ENCODE measurements at regions not wholly inside any gene's neighbourhood (a gene's known extent, or its start where the extent isn't known, plus 50 kb on each side); places are given as distances from the start of the nearest gene placed in this dataset.

DNA sequence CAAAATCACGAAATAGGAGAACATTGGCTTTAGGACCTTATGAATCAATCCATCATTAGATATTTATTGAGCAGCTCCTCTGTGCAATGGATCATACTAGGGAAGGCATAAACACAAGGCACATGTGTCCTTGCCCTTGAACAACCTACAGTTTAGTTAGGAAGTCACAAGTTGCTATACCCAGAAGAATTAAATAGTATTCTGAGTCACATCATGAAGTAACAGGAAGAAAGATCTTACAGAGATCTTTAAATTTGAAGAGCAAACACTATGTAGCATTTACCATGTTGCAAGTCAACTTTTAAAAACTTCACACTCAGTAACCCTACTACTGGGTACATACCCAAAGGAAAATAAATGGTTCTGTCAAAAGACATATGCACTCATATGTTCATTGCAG is 355.2 kb upstream of the SLC14A2 start:
- no peaks in the 10 kb centered on the region for H3K36me3 ChIP-seq (ENCODE audit: control insufficient read depth, insufficient read depth, low read length)
- H3K4me3 ChIP-seq (ENCODE audit: extremely low read depth, insufficient read depth, low read length, poor library complexity, severe bottlenecking), result no peak overlapping the region
- no peak overlapping the region for H3K27ac ChIP-seq (ENCODE audit: low read depth, low read length, severe bottlenecking)
- 86% methylated on average over 1 of the region's 1 CpG; no CpG with 5 or more reads in 1 of the 2 experiments for WGBS, 2 experiments (ENCODE audit: insufficient coverage in 2 of 2)
- H3K4me1 ChIP-seq (ENCODE audit: control insufficient read depth, insufficient read depth, low read length, poor library complexity, severe bottlenecking), result peaks cover 3% of the 10 kb centered on the region
- H3K9me3 ChIP-seq (ENCODE audit: control insufficient read depth, low read length), result no peaks in the 10 kb centered on the region

GRCh38 chr18:45266023-45266422 is 349.3 kb upstream of the SLC14A2 start:
- Histone ChIP-seq H3K9me3 (ENCODE audit: control insufficient read depth, low read length) (no peaks in the 10 kb centered on the region), H3K4me1 (ENCODE audit: control insufficient read depth, insufficient read depth, low read length, poor library complexity, severe bottlenecking) (no peaks in the 10 kb centered on the region), H3K27ac (ENCODE audit: low read depth, low read length, severe bottlenecking) (no peak overlapping the region), H3K36me3 (ENCODE audit: control insufficient read depth, insufficient read depth, low read length) (no peaks in the 10 kb centered on the region), H3K4me3 (ENCODE audit: extremely low read depth, insufficient read depth, low read length, poor library complexity, severe bottlenecking) (no peak overlapping the region)
- WGBS, 2 experiments (ENCODE audit: insufficient coverage in 2 of 2), result no CpG with 5 or more reads among the region's 3 CpGs

GRCh38 chr18:45267622-45268021 is 347.7 kb upstream of the SLC14A2 start:
- WGBS, 2 experiments (ENCODE audit: insufficient coverage in 2 of 2), result no CpG with 5 or more reads among the region's 1 CpG
- Histone ChIP-seq H3K4me3 (ENCODE audit: extremely low read depth, insufficient read depth, low read length, poor library complexity, severe bottlenecking) (no peak overlapping the region), H3K36me3 (ENCODE audit: control insufficient read depth, insufficient read depth, low read length) (no peaks in the 10 kb centered on the region), H3K4me1 (ENCODE audit: control insufficient read depth, insufficient read depth, low read length, poor library complexity, severe bottlenecking) (no peaks in the 10 kb centered on the region), H3K27ac (ENCODE audit: low read depth, low read length, severe bottlenecking) (no peak overlapping the region), H3K9me3 (ENCODE audit: control insufficient read depth, low read length) (no peaks in the 10 kb centered on the region)

DNA sequence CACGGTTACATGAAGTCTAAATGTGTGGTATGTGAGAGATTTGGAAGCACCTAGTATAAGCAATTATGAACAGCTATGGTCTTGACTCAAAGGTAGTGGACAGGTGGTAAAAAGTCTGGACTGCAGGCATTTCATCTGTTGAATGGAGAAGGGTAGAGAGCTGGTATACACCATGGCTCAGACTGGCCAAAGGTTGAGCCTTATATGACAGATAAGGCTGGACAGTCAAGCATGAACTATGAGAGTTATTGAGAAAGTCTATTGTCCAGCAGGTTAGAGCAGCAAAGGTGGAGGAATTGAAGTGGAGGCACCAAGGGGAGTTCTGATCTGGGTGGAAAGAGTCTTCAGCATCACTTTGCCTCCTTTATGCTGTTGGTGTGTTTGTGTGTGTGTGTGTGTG is 346.7 kb upstream of the SLC14A2 start:
- Histone ChIP-seq H3K4me1 (ENCODE audit: control insufficient read depth, insufficient read depth, low read length, poor library complexity, severe bottlenecking) (no peaks in the 10 kb centered on the region), H3K27ac (ENCODE audit: low read depth, low read length, severe bottlenecking) (no peak overlapping the region), H3K4me3 (ENCODE audit: extremely low read depth, insufficient read depth, low read length, poor library complexity, severe bottlenecking) (no peak overlapping the region), H3K36me3 (ENCODE audit: control insufficient read depth, insufficient read depth, low read length) (no peaks in the 10 kb centered on the region), H3K9me3 (ENCODE audit: control insufficient read depth, low read length) (no peaks in the 10 kb centered on the region)
- no CpG with 5 or more reads among the region's 1 CpG for WGBS, 2 experiments (ENCODE audit: insufficient coverage in 2 of 2)

- peaks cover 2% of the 10 kb centered on the region for H3K9me3 ChIP-seq (ENCODE audit: control insufficient read depth, low read length)
- no peak overlapping the region for H3K4me3 ChIP-seq (ENCODE audit: extremely low read depth, insufficient read depth, low read length, poor library complexity, severe bottlenecking)
- no peaks in the 10 kb centered on the region for H3K36me3 ChIP-seq (ENCODE audit: control insufficient read depth, insufficient read depth, low read length)
These were observed 344.9 kb upstream of the SLC14A2 start for GRCh38 chr18:45270289-45270771.

GRCh38 chr18:45274026-45274425 is 341.2 kb upstream of the SLC14A2 start:
- H3K36me3 ChIP-seq (ENCODE audit: control insufficient read depth, insufficient read depth, low read length), result no peaks in the 10 kb centered on the region
- H3K4me3 ChIP-seq (ENCODE audit: extremely low read depth, insufficient read depth, low read length, poor library complexity, severe bottlenecking), result no peak overlapping the region
- no peaks in the 10 kb centered on the region for H3K4me1 ChIP-seq (ENCODE audit: control insufficient read depth, insufficient read depth, low read length, poor library complexity, severe bottlenecking)
- WGBS, 2 experiments (ENCODE audit: insufficient coverage in 2 of 2), result no CpG with 5 or more reads among the region's 1 CpG
- no peak overlapping the region for H3K27ac ChIP-seq (ENCODE audit: low read depth, low read length, severe bottlenecking)
- H3K9me3 ChIP-seq (ENCODE audit: control insufficient read depth, low read length), result peaks cover 4% of the 10 kb centered on the region

More at GRCh38 chr18:45270289-45270771, 344.9 kb upstream of the SLC14A2 start:
- no peaks in the 10 kb centered on the region for H3K4me1 ChIP-seq (ENCODE audit: control insufficient read depth, insufficient read depth, low read length, poor library complexity, severe bottlenecking)
- no peak overlapping the region for H3K27ac ChIP-seq (ENCODE audit: low read depth, low read length, severe bottlenecking)

- Histone ChIP-seq H3K9me3 (ENCODE audit: control insufficient read depth, low read length) (peaks cover 4% of the 10 kb centered on the region), H3K4me1 (ENCODE audit: control insufficient read depth, insufficient read depth, low read length, poor library complexity, severe bottlenecking) (no peaks in the 10 kb centered on the region), H3K36me3 (ENCODE audit: control insufficient read depth, insufficient read depth, low read length) (no peaks in the 10 kb centered on the region), H3K4me3 (ENCODE audit: extremely low read depth, insufficient read depth, low read length, poor library complexity, severe bottlenecking) (no peak overlapping the region), H3K27ac (ENCODE audit: low read depth, low read length, severe bottlenecking) (no peak overlapping the region)
- WGBS, 2 experiments (ENCODE audit: insufficient coverage in 2 of 2), result 80 to 89% methylated on average over 2 of the region's 5 CpGs
These were observed 339.7 kb upstream of the SLC14A2 start for GRCh38 chr18:45275367-45276113.

- H3K4me1 ChIP-seq (ENCODE audit: control insufficient read depth, insufficient read depth, low read length, poor library complexity, severe bottlenecking), result no peaks in the 10 kb centered on the region
- no peak overlapping the region for H3K4me3 ChIP-seq (ENCODE audit: extremely low read depth, insufficient read depth, low read length, poor library complexity, severe bottlenecking)
- peaks cover 4% of the 10 kb centered on the region for H3K9me3 ChIP-seq (ENCODE audit: control insufficient read depth, low read length)
- 100% methylated on average over 1 of the region's 3 CpGs for WGBS, 2 experiments (ENCODE audit: insufficient coverage in 2 of 2)
- H3K27ac ChIP-seq (ENCODE audit: low read depth, low read length, severe bottlenecking), result no peak overlapping the region
- no peaks in the 10 kb centered on the region for H3K36me3 ChIP-seq (ENCODE audit: control insufficient read depth, insufficient read depth, low read length)
These were observed 338.4 kb upstream of the SLC14A2 start for GRCh38 chr18:45276878-45277277.

DNA sequence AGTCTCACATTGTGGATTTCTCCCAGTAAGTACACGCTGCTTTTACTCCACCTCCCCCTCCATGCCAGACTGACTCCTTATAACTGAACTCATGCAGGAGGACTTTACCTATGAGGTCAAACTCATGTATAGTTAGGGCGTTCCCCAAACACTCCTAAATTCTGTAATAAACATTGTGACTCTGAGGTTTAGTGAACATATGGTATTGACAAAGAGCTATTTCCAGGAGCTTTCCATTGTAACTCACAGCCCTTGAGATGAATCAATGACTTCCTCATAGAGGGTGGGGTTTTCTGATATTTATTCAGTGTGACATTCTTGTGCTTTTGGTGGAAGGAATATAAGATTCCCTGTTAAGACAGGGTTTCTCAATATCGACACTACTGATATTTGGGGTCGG is 337.4 kb upstream of the SLC14A2 start:
- Histone ChIP-seq H3K27ac (ENCODE audit: low read depth, low read length, severe bottlenecking) (no peak overlapping the region), H3K4me3 (ENCODE audit: extremely low read depth, insufficient read depth, low read length, poor library complexity, severe bottlenecking) (no peak overlapping the region), H3K4me1 (ENCODE audit: control insufficient read depth, insufficient read depth, low read length, poor library complexity, severe bottlenecking) (no peaks in the 10 kb centered on the region), H3K36me3 (ENCODE audit: control insufficient read depth, insufficient read depth, low read length) (no peaks in the 10 kb centered on the region), H3K9me3 (ENCODE audit: control insufficient read depth, low read length) (peaks cover 4% of the 10 kb centered on the region)
- WGBS, 2 experiments (ENCODE audit: insufficient coverage in 2 of 2), result 94 to 100% methylated on average over 1 to 3 of the region's 4 CpGs

GRCh38 chr18:45280481-45281276 is 334.6 kb upstream of the SLC14A2 start:
- H3K9me3 ChIP-seq (ENCODE audit: control insufficient read depth, low read length), result no peaks in the 10 kb centered on the region
- H3K27ac ChIP-seq (ENCODE audit: low read depth, low read length, severe bottlenecking), result no peak overlapping the region
- 90 to 91% methylated on average over 10 of the region's 10 CpGs for WGBS, 2 experiments (ENCODE audit: insufficient coverage in 2 of 2)

More at GRCh38 chr18:45280481-45281276, 334.6 kb upstream of the SLC14A2 start:
- Histone ChIP-seq H3K4me3 (ENCODE audit: extremely low read depth, insufficient read depth, low read length, poor library complexity, severe bottlenecking) (no peak overlapping the region), H3K4me1 (ENCODE audit: control insufficient read depth, insufficient read depth, low read length, poor library complexity, severe bottlenecking) (no peaks in the 10 kb centered on the region), H3K36me3 (ENCODE audit: control insufficient read depth, insufficient read depth, low read length) (no peaks in the 10 kb centered on the region)
